ENCODE measurements at regions not wholly inside any gene's neighbourhood (a gene's known extent, or its start where the extent isn't known, plus 50 kb on each side); places are given as distances from the start of the nearest gene placed in this dataset.

GRCh38 chr18:35826477-35826876 lies 146.0 kb upstream of the RMP24 start:
- CTCF ChIA-PET: interaction anchor here (1.0 kb wide), 1 partner anchor 12 kb away, joined by 3 read pairs; no protein-coding TSS in a partner anchor
- no peak for FAIRE-seq
- TF ChIP-seq MAZ (IDR thresholded peaks at IDR 0.05; ENCODE audit: borderline replicate concordance, low read depth, low read length) (no peak), CHD4 (IDR thresholded peaks at IDR 0.05; ENCODE audit: borderline replicate concordance) (no peak), SMC3 (IDR thresholded peaks at IDR 0.05) (no peak), GATA3 (IDR thresholded peaks at IDR 0.05; ENCODE audit: borderline replicate concordance) (no peak), BHLHE40 (IDR thresholded peaks at IDR 0.05; ENCODE audit: low read depth, low read length) (no peak), MAX (IDR thresholded peaks at IDR 0.05) (no peak), ZC3H11A (IDR thresholded peaks at IDR 0.05) (no peak), MAFK (IDR thresholded peaks at IDR 0.05; ENCODE audit: partially characterized antibody) (no peak), FOSB (CRISPR knock-in tag; IDR thresholded peaks at IDR 0.05) (no peak), SREBF2 (IDR thresholded peaks at IDR 0.05) (no peak), KDM5A (IDR thresholded peaks at IDR 0.05) (no peak), ESRRA (IDR thresholded peaks at IDR 0.05; ENCODE audit: borderline replicate concordance, low read length) (no peak), KDM1A (IDR thresholded peaks at IDR 0.05; ENCODE audit: low read depth) (no peak), POLR2A (IDR thresholded peaks at IDR 0.05; ENCODE audit: low read length) (no peak)

GRCh38 chr18:35827275-35827902 lies 145.1 kb upstream of the RMP24 start:
- DNase-seq (ENCODE audit: low read depth in 1 of 2, low spot score in 1 of 2) (no peak), ATAC-seq (no peak), FAIRE-seq (no peak)
- no peak overlapping the region for H3K4me2 ChIP-seq
- H3K9me3 ChIP-seq: no peaks in the 10 kb centered on the region
- CTCF ChIA-PET: interaction anchor here (1.0 kb wide), 1 partner anchor 71 kb away, joined by 3 read pairs; no protein-coding TSS in a partner anchor
- no peak overlapping the region for H3K27ac ChIP-seq
- no peak overlapping the region for H3K4me3 ChIP-seq
- POLR2A ChIA-PET: no interaction called here
- TF ChIP-seq MAFK (IDR thresholded peaks at IDR 0.05; ENCODE audit: partially characterized antibody): no peak
- TF ChIP-seq MAX (IDR thresholded peaks at IDR 0.05): no peak
- no peak for TF ChIP-seq MYC (IDR thresholded peaks at IDR 0.05; ENCODE audit: borderline replicate concordance, low read length)
- no peak for TF ChIP-seq EHF (CRISPR knock-in tag; IDR thresholded peaks at IDR 0.05)
- no peak for TF ChIP-seq HOXB13 (CRISPR knock-in tag; IDR thresholded peaks at IDR 0.05; ENCODE audit: low read depth)
- TF ChIP-seq HOXA7 (CRISPR knock-in tag; IDR thresholded peaks at IDR 0.05): no peak
- TF ChIP-seq ATOH8 (CRISPR knock-in tag; IDR thresholded peaks at IDR 0.05; ENCODE audit: low read depth): no peak
- TF ChIP-seq FOXS1 (CRISPR knock-in tag; IDR thresholded peaks at IDR 0.05): no peak
- no peak for TF ChIP-seq REST (IDR thresholded peaks at IDR 0.05)
- TF ChIP-seq PHF8 (IDR thresholded peaks at IDR 0.05; ENCODE audit: borderline replicate concordance, low read depth): no peak
- no peak for TF ChIP-seq POLR2A (IDR thresholded peaks at IDR 0.05; ENCODE audit: low read length)
- TF ChIP-seq ELK1 (IDR thresholded peaks at IDR 0.05; ENCODE audit: low read depth, low read length): no peak
- no peak for TF ChIP-seq KDM1A (IDR thresholded peaks at IDR 0.05; ENCODE audit: low read depth)
- TF ChIP-seq NR3C1 (IDR thresholded peaks at IDR 0.05): no peak
- no peaks in the 10 kb centered on the region for H3K4me1 ChIP-seq

More at GRCh38 chr18:35826477-35826876, 146.0 kb upstream of the RMP24 start:
- no peaks in the 10 kb centered on the region for H3K4me1 ChIP-seq
- no peaks in the 10 kb centered on the region for H3K9me3 ChIP-seq
- H3K4me2 ChIP-seq: no peak overlapping the region
- H3K4me3 ChIP-seq: no peak overlapping the region
- no peak overlapping the region for H3K27ac ChIP-seq
- 0% methylated on average over 1 of the region's 1 CpG for WGBS (ENCODE audit: missing lambda C conversion rate)
- POLR2A ChIA-PET: no interaction called here
- no peak for ATAC-seq
- no peak for DNase-seq (ENCODE audit: low read depth in 1 of 2, low spot score in 1 of 2)
